GM12892 (cell line): ENCODE measurements at regions not wholly inside any gene's neighbourhood (a gene's known extent, or its start where the extent isn't known, plus 50 kb on each side); places are given as distances from the start of the nearest gene placed in this dataset.

Experiments
- POLR2A ChIP-seq: IDR thresholded peaks from 2 replicates; pipeline ENCODE4 v1.6.1; 2011; ENCODE audit warnings: low read depth, low read length, control low read depth
- POLR2AphosphoS5 ChIP-seq: IDR thresholded peaks from 2 replicates; pipeline ENCODE4 v1.6.1; 2011; ENCODE audit warnings: low read depth, low read length, control low read depth
- TAF1 ChIP-seq: IDR thresholded peaks from 2 replicates; pipeline ENCODE4 v1.6.1; 2011; ENCODE audit warnings: low read depth, mild to moderate bottlenecking, control low read depth, low read length, borderline replicate concordance

- TF ChIP-seq POLR2A (no peak), POLR2AphosphoS5 (no peak), TAF1 (no peak)
These were observed 78.0 kb upstream of the STX18 start for GRCh38 chr4:4619821-4620220.
